GM19468 (cell line): ENCODE measurements at regions not wholly inside any gene's neighbourhood (a gene's known extent, or its start where the extent isn't known, plus 50 kb on each side); places are given as distances from the start of the nearest gene placed in this dataset.
"Not testable (repeated sequence)": the region's sequence is repeated elsewhere in the genome, so short reads cannot be mapped to it uniquely, and the experiment has no call there.

Experiments
- ATAC-seq: cut with Tn5 transposase; IDR thresholded peaks from one replicate; pipeline ENCODE4 v1.9.1; 2021; ENCODE audit warnings: mild to moderate bottlenecking, moderate library complexity, moderate number of reproducible peaks; ENCODE audit not compliant: unreplicated experiment; ENCODE audit errors: extremely low read depth

DNA sequence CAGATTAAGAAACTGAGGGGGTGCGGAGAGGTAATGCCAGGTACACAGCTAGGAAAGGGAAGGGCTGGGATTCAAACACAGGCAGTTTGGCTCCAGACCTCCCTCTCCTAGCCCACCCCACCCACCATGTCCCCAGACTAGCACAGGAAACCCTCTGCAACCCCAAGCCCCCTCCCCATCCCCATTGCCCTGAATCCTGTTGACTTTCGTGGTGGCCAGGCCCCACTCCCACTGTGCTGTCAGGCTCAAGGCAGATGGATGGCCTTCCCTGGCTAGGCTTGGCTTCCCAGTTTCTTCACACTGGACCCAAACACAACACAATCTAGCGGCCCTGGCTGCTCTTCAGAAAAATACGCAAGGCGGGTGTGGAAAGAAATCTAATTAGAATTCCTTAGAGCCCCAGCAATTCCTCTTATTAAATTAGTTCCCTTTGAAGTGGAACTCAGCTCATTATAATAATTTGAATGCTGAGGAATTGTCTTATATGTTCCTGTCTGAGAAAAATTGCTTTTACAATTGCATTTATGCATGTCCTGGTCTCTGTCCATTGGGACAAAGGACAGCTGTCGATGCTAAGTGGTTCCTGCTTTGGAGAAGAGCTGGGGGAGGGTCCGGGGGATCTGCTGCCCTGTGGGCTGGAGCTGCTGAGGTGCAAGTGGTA, 97.4 kb downstream of the SYF2 start:
- ATAC-seq = no peak

DNA sequence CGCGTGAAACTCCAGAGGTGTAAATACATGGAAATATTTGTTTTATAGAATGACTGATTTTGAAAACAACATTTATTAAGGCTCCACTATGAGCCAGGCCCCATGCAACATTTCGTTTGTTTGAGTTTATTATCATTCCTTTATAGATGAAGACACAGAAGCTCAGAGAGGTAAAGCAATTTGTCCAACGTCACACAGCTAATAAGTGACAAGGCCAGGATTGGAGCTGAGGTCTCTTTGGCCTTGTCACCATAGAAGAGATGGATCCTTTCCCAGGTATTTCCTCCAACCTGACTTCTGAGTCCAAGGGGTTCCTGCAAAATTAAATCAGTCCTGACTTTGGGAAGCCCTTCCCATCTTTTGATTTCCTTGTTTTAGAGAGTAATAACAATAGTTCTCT, 98.0 kb downstream of the SYF2 start:
- ATAC-seq = no peak

DNA sequence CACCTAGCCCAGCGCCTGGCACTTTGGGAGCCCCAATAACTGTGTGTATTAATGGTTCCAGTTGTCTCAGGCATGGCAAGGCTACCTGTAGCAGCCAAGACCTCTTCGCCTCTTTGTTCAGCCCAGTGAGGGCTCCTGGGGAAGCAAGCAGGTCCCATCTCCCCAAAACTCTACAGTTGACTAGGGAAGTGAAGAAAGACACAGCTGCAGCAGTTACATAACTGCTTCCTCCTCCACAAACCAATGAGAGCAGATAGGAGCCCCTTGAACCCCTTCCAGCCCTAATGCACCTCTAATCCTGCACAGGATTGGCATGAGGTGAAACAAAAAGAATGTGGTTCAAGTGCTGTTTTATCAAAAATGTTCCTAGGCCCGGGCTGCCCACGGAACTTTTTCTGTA, 100.5 kb downstream of the SYF2 start:
- ATAC-seq = no peak

DNA sequence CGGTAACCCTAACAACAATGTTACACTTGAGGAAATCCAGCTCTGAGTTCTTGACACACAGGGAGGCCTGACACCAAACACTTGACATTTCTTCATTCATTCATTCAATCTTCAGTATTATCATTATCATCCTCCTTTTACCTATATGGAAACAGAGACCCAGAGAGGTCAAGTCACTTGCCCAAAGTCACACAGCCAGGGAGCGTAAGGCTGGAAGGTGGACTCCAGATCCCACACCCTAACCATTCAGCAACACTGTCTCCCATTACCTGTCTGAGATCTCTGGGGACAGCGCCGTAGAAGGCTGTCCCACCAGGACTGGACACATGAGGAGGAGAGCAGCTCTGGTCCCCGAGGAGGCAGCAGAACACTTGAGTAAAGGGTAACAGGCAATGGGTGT, 101.4 kb downstream of the SYF2 start:
- no peak for ATAC-seq

DNA sequence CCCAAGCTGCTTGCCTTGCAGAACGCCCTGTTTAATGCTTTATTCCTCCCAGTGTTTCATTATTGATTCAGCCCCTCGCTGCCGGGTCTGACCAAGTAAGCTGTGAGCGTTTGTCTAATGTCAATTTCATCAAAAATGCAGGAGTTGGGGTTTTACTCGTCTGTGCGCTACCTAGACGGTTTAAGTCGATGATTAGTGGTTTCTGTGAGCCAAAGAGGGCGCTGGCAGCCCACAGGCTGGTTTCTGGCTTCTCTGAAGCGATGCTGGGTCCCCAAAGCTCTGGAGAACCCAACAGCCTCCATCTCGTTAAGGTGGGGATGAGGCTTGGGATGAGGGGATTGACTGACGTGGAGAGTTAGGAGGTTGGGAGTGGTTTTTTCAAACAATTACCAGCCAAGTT, 102.9 kb downstream of the SYF2 start:
- no peak for ATAC-seq

DNA sequence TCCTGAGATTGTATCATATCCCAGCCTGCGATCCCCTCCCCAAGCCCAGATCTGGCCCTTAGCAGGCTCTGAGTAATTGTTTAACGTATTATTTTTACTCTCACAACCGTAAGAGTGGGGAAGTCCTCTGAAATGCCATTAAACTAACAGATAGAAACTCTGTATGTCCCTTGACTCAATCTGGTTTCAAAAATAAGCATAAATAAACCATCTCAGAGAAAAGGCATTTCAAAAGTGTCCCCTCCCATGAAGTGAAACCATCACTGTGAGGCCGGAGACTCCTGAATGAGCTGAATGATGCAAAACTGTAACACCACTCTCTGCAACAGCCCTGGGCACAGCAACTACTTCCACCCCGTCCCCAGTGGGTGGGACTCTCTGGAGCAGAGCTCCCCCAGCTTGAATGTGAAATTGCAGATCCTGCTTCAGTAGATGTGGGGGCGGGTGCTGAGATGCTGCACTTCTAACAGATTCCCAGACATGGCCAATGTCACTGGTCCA, 104.1 kb downstream of the SYF2 start:
- ATAC-seq = no peak

DNA sequence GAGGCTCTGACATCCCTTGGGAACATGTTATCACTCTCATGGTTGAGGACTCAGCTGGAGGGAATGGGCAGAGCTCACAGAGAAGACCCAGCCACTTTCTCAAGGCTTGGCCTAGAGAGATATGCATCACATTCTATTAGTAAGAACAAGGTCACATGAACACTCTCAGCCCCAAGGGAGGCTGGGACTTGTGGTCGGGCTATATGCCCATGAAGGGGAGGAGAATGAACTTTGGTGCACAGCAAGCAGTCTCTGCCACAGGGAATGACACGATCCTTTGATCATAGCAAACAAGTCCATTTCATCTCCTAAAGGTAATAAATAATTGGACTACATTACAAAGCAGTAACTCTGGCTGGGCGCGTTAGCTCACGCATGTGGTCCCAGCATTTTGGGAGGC, 105.7 kb downstream of the SYF2 start:
- ATAC-seq = no peak

DNA sequence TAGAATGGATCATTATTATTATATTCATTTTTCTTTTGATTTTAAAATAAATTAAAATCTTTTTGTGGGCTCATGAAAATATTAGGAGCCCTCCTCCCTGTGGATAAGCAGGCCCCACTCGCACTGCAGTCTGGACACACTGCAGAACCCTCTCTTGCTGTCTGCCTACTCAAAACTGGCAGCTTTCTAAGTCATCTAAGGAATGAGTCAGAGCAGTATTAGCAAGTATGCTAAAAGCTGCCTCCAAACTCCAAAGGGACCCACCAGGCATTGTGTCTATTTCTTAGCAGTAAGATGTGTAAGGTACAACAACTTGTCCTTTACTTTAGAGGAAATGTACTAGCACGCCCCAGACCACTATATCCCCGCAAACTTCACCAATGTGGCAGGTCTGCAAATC, 108.8 kb downstream of the SYF2 start:
- no peak for ATAC-seq

DNA sequence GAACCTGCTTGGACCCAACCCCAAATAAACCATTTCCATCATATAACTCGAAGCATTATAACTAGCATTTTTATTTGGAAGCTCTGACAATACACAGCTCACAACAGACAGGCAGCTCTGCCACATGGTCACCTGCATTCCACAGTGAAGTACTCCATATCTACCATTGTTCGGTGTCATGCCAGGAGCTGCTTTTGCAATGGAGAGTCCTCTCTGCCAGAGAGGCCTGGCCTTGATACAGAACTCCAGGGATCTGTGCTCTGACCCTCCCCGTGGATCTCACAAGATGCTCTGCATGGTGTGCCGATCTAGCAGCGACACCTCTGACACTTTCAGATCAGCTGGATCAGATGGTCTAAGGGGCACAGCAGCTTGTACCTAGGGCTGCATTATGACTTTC, 109.6 kb downstream of the SYF2 start:
- ATAC-seq = no peak

DNA sequence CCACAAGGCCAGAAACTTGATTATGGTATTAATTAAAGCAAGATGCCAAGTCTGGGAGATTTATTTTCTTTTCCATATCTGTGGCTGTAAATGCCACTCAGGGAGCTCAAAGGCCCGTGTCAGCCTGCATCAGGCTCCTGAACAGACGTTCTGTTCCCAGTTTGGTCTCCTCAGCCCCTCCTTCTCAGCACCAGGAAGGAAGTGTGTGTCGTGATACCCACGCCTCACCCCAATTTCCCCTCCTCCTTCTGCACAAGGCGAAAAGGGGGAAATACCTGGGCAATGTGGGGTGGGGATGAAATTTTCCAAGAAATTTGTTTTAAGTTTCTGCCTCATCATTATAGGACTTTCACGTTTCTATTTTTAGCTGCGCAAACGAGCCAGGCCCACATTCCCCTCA, 112.0 kb downstream of the SYF2 start:
- no peak for ATAC-seq

DNA sequence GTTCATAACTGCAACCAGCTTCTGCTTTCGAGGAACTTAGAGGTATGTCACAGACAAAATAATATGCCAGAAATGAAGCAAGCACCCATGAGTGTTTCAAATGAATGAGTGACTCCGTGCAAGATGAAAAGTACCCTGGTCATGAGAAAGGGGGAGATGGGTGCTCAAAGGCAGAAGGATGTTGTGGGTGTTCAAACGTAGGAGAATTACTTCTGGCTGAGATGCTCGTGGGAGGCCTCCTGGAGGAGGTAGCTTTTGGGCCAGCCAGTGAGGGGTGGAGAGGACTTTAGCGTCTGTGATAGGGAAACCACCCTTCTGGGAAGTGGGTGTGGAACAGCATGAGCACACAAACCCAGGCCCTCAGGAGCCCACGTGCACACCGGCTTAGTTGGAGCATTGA, 113.8 kb downstream of the SYF2 start:
- ATAC-seq = no peak

DNA sequence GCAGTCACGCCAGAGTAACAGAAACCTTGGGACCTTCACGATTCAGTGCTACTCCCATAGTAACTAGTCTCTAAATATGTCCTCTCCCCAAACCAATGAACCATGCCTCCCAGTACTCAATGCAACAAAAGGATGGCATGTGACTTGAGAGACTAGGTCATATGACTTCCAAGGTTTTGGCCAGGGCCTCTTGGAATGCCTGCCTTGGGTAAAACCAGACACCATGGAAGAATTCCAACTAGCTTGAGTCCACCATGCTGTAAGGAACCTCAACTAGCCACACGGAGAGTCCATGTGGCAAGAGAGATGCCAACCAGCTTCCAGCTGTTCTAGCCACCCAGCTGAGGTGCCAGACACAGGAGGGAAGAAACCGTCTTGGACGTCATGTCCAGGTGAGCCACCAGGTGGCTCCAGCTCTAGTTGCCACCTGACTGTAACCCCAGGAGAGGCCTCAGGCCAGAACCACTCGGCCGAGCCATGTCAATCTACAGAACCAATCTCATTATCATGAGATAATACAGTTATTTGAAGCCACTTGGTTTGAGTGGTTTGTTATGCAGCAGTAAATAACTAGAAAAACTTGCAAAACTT, 115.0 kb downstream of the SYF2 start:
- no peak for ATAC-seq

DNA sequence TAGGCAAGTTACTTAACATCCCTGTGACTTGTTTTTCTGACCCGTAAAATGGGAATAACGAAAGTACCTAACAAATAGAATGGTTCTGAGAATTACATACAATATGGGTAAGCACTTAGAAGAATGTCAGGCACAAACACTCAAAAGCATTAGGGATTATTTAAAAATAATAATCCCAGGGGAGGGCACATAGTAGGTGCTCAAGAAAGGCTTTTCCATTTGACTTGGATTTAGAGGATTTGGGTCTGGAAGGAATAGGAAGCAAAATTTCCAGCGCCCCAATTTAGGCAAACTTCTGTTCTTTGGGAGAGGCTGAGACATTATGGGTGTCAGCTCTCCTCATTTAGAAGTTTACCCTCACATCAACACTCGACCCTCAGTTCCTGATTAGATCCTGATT, 115.5 kb downstream of the SYF2 start:
- ATAC-seq = no peak

DNA sequence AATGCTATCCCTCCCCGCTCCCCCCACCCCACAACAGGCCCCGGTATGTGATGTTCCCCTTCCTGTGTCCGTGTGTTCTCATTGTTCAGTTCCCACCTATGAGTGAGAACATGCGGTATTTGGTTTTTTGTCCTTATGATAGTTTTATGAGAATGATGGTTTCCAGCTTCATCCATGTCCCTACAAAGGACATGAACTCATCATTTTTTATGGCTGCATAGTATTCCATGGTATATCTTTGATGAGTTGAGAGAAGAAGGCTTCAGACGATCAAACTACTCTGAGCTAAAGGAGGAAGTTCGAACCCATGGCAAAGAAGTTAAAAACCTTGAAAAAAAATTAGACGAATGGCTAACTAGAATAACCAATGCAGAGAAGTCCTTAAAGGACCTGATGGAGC, 116.2 kb downstream of the SYF2 start:
- ATAC-seq = not testable (repeated sequence)

DNA sequence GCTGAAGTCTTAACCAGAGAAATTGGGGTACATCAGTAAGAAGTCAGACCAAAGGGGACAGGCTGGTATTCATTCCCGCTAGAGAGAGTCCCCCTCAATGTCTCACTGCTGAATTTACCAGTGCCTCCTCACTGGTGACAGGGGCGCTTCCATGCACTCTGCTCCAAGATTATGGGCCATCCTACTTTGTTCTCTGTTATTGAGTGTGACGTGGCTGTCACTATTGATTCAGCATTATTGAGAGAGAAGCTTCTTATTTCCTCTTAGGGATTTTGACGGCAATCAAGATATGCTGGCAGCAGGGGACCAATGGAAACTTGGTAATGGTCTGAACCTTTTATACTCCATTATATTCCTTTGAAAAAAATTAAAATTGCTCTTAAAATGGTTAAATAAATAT, 118.6 kb downstream of the SYF2 start:
- no peak for ATAC-seq

DNA sequence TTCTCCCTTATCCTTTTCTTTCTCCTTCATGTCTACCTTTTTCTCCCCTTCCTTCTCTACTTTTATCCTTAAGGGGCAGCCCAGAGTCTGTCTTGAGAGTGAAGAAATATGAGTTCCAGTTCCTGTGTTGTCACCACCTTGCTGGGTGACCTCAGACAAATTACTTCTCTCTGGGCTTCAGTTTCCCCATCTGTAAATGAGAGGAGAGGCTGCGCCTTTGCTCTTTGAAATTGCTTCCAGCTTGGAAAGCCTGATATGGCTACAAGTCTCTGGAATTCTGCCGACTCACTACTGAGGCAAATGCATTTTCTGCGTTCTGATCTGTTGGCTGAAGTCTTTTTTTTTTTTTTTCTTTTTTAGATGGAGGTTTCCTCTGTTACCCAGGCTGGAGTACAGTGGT, 119.2 kb downstream of the SYF2 start:
- ATAC-seq = no peak

DNA sequence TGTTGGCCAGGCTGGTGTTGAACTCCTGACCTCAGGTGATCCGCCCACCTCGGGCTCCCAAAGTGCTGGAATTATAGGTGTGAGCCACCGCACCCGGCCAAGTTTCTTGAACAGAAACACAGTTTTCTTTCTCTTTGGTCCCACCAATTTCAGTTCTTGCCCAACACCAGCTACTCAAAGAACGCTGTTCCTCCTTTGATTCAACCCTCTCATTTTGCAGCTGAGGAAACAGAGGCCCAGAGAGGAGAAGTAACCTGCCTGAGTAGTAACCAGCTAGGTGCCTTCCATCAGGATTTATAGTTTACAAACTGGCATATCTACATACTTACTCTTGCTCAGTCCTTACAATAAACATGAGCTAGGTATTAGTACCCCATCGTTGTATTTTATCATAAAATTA, 119.9 kb downstream of the SYF2 start:
- no peak for ATAC-seq

DNA sequence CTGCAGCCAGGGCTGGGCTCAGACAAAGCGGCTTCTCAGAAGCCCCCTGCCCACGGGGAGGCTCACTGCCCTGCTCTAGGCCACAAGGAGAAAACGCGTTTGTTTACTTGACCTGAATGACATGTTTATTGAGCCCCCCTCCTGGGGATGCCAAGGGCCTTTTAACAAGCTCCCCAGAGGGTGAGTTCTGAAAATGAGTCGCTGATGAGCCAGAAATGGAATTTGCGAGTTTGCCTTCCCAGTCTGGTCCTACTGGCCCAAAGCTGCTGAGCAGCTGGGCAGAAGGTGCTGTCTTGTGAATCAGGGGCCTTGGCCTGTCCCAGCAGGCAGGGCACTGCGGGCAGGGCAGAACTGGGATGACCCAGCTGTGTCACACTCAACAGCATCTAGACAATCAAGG, 120.6 kb downstream of the SYF2 start:
- ATAC-seq = no peak

DNA sequence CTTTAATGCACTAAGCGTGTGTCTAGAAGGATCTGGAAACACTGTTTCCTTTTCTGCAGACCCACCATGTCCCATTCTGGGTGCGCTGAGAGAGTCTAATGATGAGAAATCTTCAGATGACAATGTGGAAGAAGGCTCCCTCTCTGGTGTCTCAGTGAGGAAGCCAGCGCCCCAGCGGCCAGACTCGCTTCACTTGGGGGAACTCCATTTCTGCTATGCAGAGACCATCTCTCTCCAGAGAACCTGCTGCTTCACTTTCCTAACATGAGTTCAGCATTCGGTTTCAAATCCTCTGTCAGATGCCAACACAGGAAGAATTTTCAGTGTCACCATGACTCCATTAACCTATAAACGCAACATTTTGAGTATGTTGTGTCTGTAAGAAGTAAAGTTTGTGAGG, 121.8 kb downstream of the SYF2 start:
- ATAC-seq = no peak

DNA sequence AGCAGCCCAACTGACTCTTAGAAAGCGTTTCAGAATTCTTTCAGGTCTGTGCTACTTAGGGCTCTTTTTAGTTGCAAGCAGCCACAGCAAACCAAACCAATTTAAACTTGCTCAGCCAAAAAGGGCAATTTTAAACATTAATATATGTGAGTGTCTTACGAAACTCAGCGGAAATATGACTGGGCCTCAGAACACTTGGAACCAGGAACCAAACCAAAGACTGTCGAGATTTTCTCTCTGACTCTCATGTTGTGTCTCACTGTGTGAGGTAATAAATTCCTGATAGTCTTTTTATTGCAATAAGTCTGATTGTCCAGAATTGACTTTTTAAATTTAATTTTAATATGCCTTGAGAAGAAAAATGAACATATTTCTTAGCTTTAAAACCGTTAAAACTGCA, 122.3 kb downstream of the SYF2 start:
- ATAC-seq = no peak

DNA sequence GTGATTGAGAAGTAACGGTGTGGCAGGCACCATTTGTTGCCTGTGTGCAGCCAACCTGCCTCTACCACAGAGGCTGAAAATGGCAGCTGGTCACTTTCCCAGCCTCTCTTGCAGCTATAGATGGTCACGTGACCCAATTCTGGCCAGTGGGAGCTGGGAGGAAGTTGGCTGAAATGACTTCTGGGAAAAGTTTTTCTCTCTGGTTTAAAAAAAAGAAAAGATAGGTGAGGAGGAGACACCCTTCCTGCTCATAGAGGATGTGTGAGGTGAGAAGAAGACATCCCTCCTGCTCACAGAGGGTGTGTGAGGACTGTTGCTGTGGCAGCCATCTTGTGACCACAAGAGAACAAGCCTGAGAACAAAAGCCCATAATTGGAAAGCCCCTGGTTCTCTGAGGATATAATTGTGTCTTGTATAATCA, 122.8 kb downstream of the SYF2 start:
- ATAC-seq = no peak

DNA sequence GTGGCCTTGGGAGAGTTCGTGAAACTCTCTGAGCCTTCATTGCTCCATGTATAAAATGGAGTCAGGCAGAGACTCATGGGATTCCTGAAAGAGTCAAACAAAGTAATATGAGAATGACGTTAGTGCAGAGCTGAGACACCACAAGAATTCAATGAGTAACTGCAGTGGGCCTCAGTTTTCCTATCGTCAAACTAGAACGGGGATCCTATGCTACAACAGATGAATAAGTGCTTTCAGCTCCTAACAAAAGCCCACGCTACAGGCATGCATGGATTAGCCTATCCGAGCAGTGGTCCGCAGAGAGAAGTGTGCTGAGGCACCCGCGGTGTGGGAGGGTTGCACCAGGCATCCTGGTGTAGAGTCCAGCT, 124.7 kb downstream of the SYF2 start:
- ATAC-seq = no peak
